ENCODE measurements at regions not wholly inside any gene's neighbourhood (a gene's known extent, or its start where the extent isn't known, plus 50 kb on each side); places are given as distances from the start of the nearest gene placed in this dataset.
"Not testable (repeated sequence)": the region's sequence is repeated elsewhere in the genome, so short reads cannot be mapped to it uniquely, and the experiment has no call there.

DNA sequence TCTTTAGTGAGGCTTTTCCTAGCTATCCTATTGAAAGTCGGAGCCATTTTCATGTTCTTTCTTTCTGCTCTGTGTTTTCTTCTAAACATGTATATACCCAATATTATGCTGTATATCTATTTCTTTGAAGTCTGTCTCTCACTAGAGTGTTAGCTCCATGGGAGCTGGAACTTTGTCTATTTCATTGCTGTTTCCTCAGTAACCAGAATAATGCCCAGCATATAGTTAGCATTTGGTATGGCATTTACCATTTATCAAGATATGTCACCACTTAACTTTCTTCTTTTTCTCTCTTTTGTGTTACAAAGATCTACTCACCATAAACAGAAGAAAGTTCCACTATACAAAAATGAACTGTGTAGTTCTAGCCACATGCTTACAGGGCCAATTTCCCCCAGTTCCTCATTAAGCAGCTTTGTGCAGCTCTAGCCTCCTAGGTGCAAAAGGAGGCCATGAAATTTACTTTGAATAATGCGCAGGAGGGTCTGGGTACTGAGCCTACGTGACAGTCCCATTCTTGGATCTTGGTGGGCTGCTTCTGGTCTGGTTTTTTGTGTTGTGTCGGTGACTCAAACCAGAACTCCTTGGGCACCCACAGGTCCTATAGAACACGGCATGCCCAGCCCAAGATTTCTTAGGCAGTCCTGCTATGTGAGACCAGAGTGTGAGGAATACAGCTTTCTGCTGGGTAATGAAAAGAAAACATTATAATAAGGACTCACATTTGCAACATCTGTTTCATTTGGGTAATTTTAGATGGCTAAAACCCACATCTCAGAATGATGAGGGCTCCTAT is 302.3 kb upstream of the IGFBP7 start:
- DNase-seq (ENCODE audit: low read depth): no peak

DNA sequence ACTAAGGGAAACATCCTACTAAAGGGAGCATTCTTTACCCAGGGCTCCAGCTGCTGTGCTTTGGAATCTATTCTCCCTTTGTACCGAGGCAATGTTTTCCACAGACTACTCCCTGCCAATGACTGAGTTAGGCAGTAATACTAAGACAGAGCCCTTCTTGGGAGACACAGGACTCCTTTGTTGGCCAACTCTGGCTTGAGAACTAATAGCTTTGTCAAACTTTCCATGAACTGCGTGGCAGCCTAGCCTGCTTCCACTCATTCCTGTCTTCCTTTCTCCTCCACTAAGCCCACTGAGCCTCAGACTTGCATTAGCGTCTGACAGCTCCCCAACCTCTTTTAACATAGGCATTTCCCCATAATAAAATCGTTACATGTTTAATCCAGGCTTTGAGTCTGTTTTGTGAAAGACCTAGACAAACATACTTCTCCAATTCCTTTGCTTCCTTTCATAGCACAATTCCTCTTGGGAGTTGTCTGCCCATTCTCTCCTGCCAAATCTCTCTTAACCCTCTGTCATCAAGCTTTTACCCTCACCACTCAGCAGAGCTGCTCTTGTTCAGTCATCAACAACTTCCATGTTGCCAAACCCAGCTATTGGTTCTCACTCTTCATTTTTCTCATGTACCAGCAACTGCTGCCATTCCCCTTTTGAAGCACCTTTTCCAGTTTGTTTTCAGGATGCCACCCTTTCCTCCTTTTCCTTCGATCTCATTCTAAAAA is 300.3 kb upstream of the IGFBP7 start:
- DNase-seq (ENCODE audit: low read depth): no peak

- no peak for DNase-seq (ENCODE audit: low read depth)
These were observed 295.2 kb upstream of the IGFBP7 start for GRCh38 chr4:57405359-57405758.

DNA sequence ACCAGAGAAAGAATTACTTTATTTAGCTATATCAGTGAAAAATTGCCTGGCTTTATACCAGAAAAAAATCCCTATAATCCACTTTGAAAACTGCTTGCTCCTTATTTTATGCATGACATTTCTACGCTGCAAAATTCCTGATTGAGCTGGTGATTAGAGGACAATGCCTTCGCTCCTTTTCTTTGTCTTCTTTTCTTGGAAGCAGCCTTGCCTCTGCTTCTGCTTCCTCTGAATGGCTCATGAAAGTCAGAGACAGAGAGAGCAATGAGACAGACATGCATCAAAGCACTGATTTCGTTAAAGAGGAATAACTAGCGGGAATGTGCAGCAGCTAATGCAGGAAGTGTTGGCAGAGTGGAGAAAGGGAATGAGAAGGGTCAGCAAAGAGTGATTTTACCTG is 294.3 kb upstream of the IGFBP7 start:
- DNase-seq (ENCODE audit: low read depth): no peak

DNA sequence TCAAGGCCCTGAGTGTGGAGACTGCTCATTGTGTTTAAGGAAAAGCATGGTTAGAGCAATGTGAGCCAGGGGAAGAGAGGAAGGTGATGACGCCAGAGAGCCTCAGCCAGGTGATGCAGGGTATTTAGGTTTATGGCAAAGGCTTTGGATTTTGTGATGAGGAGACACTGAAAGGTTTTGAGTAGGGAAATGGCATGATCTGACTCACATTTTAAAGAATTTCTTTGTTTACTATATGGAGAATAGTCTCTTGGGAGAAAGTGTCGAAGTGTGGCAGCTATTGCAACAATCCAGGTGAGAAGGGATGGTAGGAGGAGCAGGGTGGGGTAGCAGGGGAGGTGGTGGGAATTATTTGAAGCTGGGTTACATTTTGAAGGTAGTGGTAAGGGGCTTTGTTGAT is 293.4 kb upstream of the IGFBP7 start:
- no peak for DNase-seq (ENCODE audit: low read depth)

DNA sequence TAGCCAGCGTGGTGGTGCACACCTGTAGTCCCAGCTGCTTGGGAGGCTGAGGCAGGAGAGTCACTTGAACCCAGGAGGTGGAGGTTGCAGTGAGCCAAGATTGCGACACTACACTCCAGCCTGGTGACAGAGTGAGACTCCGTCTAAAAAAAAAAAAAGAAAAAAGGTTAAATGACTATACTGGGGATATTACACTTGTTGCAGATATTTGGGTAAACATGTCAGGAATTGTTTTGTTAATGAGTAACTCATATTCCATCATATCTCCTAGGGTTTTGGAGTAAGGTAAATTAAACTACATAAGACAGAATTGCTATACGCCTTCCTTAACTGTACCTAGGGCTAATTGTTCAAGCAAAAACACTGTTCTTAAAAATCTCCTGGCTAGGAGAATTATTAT is 291.4 kb upstream of the IGFBP7 start:
- DNase-seq (ENCODE audit: low read depth): no peak

- no peak for DNase-seq (ENCODE audit: low read depth)
These were observed 268.6 kb upstream of the IGFBP7 start for GRCh38 chr4:57378766-57379165.

DNA sequence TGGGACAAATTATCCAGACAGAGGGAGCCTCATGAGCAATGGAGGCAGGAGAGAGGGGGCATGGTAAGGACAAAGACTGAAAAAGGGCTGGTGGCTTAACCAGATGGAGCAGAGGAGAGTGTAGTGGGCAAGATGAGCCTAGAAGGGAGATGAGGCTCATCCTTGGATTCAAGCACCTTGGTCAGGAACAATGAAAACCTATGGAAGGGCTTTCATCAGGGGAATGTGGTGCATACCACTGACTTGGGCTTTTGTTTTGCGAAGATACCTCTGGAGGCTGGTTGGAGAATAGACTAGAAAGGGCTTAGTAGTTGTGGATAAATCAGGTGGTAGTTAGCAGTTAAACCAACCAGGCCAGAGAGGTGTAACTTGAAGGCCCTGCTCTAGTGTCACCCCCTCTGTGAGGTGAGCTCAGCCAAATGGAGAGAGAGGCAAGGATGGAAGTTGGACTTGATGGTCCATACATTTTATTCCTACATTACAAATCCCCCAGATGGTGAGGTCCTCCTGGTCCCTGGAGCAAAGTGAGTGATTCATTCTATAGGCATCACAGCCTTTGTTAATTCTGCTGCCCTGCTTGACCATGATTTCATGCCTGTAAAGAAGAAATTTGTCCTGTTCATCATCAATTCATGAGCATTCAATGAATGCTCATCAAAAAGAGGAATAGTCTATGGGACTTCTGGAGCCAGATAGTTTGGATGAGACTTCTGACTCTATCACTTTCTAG is 264.8 kb upstream of the IGFBP7 start:
- DNase-seq (ENCODE audit: low read depth): no peak

DNA sequence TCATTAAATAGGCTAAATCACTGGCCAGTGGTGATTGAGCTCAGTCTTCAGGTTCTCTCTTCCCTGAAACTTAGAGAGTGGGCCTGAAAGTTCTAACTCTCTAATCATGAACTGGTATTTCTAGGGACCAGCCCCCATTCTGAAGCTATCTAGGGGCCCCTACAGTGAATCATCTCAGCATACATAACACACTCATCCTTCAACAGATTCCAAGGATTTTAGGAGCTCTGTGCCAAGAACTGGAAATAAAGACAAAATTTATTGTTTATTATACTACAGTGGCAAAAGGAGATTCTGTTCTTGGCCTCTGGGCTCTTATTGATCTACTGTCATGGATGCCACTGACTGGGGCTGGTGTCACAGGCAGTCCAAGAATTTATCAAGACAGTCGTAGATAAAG is 263.8 kb upstream of the IGFBP7 start:
- DNase-seq (ENCODE audit: low read depth): no peak

DNA sequence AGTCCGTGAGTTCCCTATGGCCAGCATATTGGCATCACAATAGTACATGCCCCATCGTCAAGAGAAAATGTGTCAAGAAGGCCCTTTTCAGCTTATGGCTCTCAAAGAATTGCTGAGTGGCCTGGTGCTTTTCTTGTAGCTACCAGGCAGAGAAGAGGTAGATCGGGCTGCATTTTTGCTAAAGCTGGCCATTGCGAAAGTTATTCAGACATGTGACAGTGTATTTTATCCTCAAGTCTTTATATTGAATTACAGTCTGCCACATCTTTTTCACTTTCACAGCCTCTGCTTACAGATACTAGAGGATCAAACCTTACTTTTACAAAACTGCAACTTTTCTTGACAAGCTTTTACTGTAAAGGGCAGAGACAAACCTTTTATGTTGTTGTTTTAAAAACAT is 261.5 kb upstream of the IGFBP7 start:
- DNase-seq (ENCODE audit: low read depth): no peak

DNA sequence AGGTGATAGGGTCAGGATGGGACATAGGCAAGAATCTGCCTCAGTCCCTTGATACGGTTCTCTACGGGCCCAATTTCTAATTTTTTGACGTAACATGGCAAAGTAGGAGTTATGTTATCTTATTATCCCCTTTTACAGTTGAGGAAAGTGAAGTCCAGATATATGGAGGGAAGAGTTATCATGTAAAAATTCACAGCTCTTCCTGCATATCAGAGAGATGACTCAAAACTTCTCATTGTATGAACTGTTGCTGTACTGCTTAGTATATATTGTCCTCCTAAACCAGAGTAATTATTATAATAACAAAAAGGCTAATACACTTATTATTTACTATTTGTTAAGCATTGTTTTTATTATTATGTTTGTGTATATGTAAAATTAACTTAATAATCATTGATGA is 260.5 kb upstream of the IGFBP7 start:
- no peak for DNase-seq (ENCODE audit: low read depth)

DNA sequence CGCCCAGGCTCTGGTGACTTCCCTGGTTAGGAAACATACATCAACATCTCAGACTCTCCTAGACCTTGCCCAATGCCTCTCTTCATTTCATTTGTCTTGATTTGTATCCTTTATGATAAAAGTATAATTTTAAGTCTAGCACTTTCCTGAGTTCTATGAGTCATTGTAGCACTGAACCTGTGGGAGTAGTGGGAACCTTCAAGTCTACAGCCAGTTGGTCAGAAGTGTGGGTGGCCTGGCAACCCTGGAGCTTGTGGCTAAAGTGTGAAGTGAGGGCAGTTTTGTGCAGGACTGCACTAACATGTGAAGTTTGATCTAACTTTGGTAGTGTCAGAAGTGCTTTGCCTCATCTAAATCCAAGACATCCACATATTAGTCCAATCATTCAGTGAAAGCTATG is 259.3 kb upstream of the IGFBP7 start:
- no peak for DNase-seq (ENCODE audit: low read depth)

- no peak for DNase-seq (ENCODE audit: low read depth)
These were observed 254.1 kb upstream of the IGFBP7 start for GRCh38 chr4:57364255-57364654.

DNA sequence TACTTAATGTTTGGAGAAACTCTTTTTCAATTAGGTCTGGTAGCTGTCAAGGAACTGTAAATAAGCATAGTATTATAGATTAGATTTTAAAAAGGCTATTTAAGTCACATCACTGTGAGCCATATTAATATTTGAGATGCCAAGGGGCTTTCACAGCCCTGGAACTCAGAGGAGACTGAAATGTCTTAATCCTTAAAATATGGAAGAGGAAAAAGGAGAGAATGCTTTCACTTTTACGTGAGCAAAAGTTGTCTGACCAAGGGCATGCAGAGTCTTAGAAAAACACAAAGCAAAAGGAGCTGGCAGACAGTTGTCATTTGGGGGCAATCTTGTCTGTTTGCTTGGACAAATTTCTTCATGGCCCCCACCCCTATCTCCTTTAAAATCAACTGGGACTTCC is 253.2 kb upstream of the IGFBP7 start:
- no peak for DNase-seq (ENCODE audit: low read depth)

- no peak for DNase-seq (ENCODE audit: low read depth)
These were observed 250.5 kb upstream of the IGFBP7 start for GRCh38 chr4:57360681-57361080.

- DNase-seq (ENCODE audit: low read depth): no peak
These were observed 245.0 kb upstream of the IGFBP7 start for GRCh38 chr4:57355101-57355665.

GRCh38 chr4:57351731-57352130 is 241.5 kb upstream of the IGFBP7 start:
- no peak for DNase-seq (ENCODE audit: low read depth)

DNA sequence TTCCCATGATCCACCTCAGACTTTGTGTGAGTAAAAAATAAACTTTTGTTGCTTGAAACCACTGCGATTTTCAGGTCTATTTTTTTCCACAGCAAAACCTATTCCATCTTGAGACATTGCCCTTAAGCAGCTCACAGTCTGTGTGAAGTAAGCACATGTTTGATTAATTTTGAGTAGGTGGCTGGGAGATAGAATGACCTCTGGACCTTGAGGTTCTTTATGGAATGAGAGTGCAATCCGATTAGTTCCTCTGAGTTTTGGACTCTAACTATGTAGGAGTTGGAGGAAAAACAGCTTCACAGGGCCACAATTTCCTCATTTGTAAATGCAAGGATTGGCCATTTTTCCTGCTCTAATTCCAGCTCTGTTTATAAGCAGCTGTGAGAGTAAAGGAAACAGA is 234.1 kb upstream of the IGFBP7 start:
- DNase-seq (ENCODE audit: low read depth): no peak

GRCh38 chr4:57342411-57342810 is 232.2 kb upstream of the IGFBP7 start:
- DNase-seq (ENCODE audit: low read depth): no peak

- DNase-seq (ENCODE audit: low read depth): not testable (repeated sequence)
These were observed 228.7 kb upstream of the IGFBP7 start for GRCh38 chr4:57338861-57339260.

- no peak for DNase-seq (ENCODE audit: low read depth)
These were observed 223.5 kb upstream of the IGFBP7 start for GRCh38 chr4:57333684-57334083.

DNA sequence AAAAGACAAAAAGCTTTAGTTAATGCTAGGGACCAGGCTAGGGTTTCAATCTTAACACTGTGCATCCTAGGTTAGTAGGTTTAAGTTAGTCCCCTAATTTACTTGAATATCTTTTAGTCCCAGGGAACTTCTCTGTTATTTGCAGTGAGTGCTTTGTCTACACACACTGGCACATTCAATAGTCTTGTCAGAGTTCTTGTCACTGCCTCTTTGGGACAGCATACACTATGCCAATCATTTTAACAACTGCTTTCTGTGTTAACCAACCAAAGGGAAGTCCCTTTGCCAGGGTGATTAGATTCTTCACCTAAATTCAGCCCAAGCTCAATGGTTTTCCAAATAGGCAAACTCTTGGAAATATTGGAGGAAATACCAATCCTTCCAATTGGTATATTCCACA is 221.8 kb upstream of the IGFBP7 start:
- no peak for DNase-seq (ENCODE audit: low read depth)

GRCh38 chr4:57329279-57329678 is 219.1 kb upstream of the IGFBP7 start:
- DNase-seq (ENCODE audit: low read depth): no peak

All from activated T-helper 1 cell treated with Interleukin-2 at 50 U/mL for 16 hours (primary cell).